Raji (cell line): ENCODE measurements at regions not wholly inside any gene's neighbourhood (a gene's known extent, or its start where the extent isn't known, plus 50 kb on each side); places are given as distances from the start of the nearest gene placed in this dataset.

Experiments used
- POLR2A ChIP-seq: IDR thresholded peaks from 2 replicates; pipeline ENCODE4 v1.6.1; 2011; ENCODE audit warnings: low read depth, low read length, control low read depth; ENCODE audit not compliant: insufficient read depth

DNA sequence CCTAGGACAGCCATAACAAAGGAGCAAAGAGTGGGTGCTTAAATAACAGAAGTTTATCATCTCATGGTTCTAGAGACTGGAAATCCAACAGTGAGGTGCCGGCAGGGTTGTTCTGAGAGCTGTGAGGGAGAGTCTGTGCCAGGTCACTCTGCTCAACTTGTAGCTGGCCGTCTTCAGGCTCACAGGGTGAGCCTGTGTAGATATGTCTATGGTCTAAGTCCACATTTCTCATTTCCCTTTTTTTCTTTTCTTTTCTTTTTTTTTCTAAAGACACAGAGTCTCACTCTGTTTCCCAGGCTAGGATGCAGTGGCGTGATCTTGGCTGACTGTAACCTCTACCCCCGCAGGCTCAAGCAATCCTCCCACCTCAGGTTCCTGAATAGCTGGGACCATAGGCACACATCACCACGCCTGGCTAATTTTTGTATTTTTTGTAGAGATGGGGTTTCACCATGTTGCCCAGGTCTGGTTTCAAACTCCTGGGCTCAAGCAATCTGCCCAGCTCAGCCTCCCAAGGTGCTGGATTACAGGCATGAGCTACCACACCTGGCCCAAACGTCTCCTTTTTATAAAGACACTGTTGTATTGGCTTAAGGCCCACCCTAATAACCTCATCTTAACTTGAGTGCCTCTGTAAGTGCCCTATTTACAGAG lies 142.2 kb downstream of the SP3 start:
- TF ChIP-seq POLR2A, result no peak

DNA sequence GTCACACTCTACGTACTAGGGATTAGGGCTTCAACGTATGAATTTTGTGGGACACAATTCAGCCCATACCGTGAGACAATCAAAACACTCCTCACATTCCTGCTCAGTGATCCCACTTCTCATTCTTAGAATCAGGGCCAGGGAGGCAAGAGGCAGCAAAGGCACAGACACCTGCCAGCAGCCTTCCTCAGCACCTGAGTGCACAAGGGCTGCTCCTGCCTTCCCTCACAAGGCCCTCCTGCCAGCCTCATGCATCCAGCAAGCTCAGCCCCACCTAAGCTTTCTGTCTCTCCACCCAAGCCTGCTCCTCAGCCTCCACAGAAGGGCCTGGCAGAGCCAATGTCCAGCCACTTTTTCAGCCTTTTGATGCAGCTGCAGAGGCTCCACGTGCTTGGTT lies 141.6 kb downstream of the SP3 start:
- TF ChIP-seq POLR2A, result no peak

DNA sequence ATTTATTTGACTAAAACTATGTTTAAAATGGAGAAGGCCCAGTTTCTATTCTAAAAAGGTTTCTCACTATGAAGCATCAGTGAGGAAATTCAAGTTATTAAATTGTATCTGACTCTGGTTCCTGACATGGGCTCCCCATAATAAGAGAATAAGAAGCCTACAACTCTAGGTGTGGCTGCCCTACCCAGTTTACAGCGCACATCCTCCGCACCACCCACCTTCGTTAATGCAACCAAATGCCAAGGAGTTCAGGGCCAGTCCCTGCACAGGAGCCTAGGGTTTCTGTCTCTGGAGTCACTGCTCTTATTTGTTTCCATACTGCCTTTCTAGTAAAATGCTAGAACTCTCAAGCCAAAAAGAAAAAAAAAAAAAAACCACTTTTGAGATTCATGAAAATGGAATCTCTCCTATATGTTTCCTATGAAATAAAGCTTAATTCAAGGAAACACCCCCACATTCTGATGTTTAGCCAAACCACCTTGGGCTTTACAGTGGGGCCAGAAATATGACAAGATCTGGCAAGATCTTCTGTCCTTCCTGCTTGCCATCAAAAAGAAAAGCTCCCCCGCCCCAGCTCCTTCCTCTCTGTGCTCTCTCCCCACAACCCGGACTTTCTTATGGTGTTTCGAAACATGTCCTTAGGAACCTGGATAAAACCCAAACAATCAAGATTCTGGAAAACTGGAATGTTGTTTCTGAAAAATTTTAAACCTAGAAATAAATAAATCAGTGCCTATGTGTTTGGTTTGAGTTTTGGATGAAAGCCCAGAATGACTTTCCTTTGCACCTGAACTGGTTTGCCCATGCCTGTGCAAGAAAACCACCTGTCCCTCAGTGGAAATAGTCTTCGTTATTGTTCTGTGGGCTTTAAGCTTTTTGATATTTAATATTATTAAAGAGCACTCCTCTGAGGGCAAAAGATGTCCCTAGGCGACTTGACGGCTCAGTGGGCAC lies 136.7 kb downstream of the SP3 start:
- no peak for TF ChIP-seq POLR2A

DNA sequence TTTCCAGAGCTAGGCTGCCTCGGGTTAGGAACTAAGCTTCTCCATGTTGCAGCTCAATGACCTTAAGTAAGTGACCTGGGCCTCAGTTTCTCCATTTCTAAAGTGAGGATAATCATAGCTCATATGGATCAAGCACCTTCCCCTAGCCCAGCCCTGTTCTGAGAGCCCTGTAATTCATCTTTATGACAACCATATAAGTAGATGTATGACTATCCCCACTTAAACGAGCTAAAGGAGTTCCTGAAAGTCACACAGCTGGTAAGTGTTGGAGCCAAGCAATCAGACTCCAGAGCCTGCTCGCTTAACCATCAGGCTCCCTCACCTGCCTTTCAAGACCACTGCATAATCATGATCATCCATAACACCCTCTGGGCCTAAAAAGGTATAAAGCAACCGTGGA lies 135.4 kb downstream of the SP3 start:
- TF ChIP-seq POLR2A, result no peak

DNA sequence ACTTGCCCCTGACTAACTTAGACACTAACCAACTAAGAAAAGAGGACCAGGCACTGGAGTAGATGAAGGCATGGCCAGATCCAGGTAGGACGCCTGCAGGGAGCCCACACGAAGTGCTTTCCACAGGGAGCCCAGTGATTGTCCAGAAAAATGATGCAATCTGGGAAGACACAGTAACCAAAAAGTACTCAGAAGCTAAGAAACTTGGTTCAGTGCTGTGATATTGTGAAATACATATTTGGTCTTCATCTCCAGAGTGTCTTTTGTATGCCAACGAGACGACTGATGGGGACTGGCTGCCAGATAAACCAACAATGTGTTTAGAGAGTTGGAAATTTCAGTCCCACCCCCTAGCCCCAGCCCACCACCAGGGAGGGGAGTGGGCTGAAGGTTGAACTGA lies 135.0 kb downstream of the SP3 start:
- no peak for TF ChIP-seq POLR2A

DNA sequence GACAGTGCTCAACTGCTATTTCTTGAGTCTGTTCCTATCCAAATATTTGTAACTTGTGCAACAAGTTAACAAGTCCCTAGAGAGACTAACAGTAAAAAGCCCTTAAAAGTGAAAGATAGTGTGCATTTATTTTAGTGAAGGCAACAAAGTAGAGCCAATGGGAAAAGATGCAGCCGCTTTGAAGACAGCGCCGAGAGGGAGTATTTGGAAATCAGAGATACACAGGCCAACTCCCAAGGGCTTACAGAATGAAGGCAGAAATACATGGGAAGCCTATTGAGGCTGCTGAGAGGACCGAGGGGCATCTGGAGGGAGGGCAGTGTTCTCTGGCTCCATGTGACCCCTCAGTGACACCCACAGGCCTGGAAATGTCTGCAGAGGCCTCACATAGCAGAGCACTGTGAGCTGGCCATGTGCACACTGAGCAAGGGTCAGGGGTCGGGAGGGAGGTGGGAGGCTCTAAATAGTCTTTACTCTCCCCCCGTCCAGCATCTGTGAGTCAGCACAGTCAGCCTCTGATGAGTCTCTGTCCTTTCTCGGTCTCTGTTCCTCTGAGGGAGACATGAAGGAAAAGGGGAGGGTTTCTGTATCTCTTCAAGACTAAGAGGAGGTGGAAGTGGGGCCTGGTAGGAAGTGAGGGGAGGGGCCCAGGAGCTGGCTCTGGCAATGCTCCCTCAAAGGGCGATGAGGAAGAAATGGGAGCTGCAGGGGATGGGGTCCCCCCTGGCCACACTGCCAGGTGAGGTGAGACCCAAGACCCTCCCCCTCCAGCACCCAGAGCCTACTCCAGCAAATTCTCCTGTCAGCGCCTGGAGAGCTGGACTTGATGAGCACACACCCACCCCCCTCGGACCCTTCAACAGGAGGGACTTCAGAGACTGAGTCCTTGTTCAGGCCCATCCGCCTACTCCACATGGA lies 133.6 kb downstream of the SP3 start:
- TF ChIP-seq POLR2A, result no peak

DNA sequence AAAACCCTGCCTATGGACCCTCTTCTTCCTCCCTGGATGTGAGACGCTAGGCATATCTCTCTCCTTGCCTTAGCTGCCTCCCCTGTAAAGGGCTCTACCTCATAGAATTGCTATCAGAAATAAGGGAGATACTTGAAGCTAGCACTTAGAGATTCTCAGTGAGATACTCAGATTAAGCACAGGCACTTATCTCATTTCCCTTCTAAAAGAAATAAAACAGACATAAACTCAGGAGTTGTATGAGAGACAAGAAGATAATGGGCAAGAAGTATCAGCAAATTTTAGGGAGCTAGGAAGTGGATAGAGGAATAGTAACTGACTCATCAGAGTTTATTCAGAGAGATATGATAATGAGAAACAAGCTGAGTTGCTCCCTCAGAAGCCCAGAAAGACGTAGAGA lies 131.0 kb downstream of the SP3 start:
- TF ChIP-seq POLR2A, result no peak

DNA sequence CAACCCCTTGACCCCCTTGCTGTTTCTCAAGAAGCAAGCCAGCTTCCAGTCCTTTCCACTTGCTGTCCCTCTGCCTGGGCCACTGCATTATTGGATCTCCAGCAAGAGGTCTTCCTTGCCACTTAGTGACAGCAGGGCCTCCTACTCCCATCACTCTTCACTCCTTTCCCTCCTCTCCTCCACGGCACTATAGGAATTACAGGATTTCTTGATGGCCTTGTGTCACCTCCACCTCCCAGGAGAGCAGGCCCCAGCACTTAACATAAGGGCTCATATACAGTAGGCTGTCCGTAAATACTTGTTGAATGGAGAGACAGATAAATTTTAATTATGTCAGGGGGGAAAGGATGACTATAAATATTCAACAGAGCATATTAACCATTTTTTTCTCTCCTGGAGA lies 129.4 kb downstream of the SP3 start:
- no peak for TF ChIP-seq POLR2A

DNA sequence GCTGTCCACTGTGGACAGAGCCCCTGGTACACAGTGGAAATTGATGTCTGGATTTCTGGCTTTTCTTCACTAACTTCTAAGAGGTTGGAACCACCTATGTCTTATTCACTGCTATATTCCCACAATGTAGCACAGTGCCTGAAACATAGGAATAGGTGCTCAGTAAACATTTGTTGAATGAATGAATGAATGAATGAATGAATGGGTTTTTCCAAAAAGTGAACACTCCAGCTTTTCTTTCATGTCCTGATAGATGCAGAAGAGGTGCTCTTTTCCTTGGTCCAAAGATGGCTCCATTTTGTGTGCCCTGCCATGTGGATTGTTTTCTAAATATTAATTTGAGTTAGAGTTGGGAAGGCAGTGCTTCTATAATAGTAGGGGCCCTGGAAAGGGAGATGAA lies 124.1 kb downstream of the SP3 start:
- TF ChIP-seq POLR2A, result no peak

DNA sequence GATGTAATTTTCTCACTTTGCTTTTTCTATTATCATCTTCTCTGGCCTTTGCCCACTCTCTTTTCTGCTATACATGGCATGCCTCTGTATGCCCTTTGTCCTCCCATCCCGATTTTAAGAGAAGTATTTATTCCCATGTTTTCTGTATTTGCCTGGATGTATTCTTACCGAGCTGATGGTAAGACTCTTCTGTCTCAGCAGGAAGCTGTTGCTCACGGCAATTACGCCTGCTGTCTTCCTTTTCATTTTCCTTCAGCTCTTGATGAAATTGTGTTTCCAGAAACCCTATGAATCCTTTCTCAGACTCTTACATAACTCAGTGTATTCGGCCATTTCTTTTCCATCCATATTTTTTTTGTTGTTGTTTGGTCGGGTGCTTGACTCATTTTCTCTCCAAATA lies 121.6 kb downstream of the SP3 start:
- no peak for TF ChIP-seq POLR2A

DNA sequence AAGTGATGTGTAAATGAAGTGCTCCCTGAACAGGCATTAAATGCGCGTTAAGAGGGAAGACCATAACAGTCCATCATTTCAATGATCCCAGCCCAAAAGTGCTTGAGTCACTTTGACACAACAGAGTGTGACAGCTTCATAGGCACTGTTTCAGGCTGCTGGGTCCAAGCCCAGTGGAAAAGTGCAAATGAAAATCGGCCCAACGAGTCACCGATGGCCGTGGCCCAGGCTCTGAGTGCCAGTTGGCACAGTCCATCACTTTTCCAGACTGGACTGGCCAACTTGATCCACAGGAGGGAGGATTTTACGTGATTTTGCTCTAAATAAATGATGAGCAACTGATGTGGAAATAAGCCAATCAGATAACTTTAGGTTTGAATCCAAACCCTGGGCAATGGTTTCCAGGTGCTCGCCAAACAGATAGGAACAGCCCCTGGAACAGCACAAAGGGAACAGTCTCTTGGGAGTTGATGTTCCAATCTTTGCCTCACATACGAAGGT lies 114.0 kb downstream of the SP3 start:
- TF ChIP-seq POLR2A, result no peak

DNA sequence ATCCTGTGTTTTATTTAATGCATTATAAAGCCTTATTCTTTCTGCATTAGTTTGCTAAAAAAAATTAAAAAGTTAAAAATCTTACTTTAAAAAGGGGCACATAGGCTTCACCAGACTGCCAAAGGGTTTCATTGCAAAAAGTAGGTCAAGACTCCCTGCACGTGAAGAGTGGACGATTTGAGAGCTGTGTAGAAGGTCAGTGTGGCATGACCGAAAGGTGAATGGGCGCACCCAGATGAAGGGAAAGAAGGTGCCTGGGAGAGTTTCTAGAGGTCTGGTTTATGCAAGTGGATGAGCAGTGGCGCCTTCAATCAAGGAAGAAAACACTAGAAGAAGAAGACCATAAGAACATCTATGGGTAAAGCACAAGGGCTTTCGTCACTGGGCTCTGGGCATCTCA lies 111.0 kb downstream of the SP3 start:
- no peak for TF ChIP-seq POLR2A

DNA sequence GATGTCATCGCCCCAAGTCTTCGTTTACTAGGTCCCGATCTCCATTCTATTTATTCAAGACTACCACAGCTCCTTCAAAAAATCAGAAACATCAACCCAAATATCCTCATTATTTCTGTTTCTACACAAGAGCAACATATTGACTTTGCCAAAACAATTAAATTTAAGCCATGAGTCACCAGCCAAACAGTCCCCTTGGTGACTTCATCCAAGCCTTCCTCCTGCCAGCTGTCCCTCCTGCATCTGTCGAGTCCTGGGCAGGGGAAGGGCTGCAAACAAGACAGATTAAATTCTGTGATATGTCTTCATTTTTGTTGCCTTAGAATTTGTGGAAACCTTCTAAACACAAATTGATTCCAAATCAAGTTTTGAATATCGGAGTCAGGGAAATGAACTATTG lies 110.3 kb downstream of the SP3 start:
- TF ChIP-seq POLR2A, result no peak

DNA sequence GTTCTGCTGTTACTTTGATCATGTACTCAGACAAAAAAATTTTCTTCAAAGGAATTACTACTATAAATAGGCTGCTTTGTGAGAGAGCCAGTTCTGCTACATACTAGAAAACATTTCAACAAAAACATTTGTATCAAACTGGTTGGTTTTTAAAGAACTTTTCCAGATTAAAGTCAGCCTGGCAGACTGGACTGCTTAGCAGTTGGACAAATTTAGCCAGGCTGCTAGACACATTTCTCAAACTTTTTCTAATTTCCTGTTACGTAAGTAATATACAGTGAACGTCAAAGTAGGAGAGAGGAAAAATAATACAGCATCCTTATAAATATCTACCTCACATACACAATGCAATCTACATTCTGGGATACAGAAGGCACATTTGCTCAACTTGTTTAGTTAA lies 109.5 kb downstream of the SP3 start:
- TF ChIP-seq POLR2A, result no peak
